ENCODE measurements at regions not wholly inside any gene's neighbourhood (a gene's known extent, or its start where the extent isn't known, plus 50 kb on each side); places are given as distances from the start of the nearest gene placed in this dataset.

DNA sequence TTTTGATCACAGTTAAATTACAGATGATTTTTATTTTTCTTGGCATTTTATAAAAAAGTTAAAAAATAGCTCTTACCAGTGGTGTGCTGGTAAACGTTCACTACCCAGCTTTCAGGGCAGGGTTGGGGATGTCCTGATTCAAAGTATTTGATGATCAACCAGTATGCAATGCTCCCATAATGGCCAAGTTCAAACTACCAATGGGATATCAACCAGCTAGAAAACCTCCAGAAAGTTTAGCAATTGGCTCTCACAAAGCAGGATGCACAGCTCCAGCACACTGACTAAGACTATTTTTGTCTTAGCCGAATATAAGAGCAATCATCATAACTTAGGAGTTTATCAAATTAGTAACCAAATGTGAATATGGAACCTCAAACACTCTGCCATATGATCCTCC, 108.0 kb upstream of the PDE5A start:
- H3K4me3 ChIP-seq (ENCODE audit: low read depth, low read length): no peak overlapping the region
- no peak for DNase-seq (ENCODE audit: low read depth)
- no peak for TF ChIP-seq CTCF (IDR thresholded peaks at IDR 0.05; ENCODE audit: insufficient read depth, low read depth, low read length)

DNA sequence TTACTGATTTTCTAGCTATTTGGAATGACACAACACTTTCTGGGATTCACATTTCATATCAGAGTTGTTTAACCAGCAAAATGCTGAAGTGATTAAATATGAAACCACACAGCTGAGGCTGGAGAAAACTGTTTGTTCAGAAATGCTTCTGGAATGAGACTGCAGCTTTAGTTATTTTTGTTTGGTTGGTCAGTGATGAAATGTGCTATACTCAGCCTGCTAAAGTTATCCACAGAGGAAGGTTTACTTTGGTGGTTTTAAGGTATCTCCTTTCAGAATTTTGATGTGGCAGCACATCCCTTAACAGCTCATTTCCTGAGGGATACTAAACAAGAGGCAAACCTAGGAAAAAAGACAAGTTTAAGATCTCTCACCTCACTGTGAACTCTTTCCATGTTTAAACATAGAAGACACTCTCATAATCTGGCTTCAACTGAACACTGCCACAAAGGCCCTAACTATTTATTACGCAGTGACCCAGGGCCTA, 106.6 kb upstream of the PDE5A start:
- TF ChIP-seq CTCF (IDR thresholded peaks at IDR 0.05; ENCODE audit: insufficient read depth, low read depth, low read length): no peak
- no peak overlapping the region for H3K4me3 ChIP-seq (ENCODE audit: low read depth, low read length)
- peak; percentile 99 for DNase-seq (ENCODE audit: low read depth)

DNA sequence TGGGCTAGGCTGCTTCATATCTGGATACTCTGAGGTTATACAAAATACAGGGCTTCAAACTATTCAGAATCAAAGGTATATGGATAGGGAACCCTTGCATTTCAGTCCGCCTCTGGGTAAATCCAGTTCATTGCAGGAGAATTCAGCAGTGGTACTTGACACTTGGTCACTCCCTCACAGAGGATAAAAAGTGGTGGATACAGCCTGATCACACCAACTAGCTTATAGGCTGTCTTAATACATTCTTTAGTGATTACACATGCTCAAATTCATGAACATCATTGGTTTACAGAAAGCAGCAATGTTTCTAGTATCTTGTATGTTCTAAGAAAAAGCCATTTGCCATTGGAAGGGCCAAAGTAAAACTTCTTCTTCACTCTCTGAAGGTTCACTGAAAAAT, 104.8 kb upstream of the PDE5A start:
- no peak for TF ChIP-seq CTCF (IDR thresholded peaks at IDR 0.05; ENCODE audit: insufficient read depth, low read depth, low read length)
- DNase-seq (ENCODE audit: low read depth): no peak

DNA sequence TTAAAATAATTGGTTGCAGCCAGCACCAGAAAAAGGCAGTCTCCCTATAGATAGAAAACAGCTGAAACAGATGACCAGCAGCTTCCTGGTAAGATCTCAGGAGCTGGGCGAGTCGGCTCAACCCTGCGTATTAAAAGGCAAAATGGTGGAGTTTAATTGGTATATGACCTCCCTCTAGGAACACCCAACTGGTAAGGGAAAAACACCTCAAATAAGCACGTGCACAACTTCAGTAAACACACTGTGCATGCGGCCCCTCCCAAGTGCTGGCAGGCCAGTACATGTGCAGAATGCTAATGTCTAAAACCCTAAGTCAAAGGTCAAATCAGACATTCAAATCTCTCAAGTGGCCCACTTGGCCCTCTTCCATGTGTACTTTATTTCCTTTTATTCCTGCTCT, 103.2 kb upstream of the PDE5A start:
- TF ChIP-seq CTCF (IDR thresholded peaks at IDR 0.05; ENCODE audit: insufficient read depth, low read depth, low read length): no peak
- H3K4me3 ChIP-seq (ENCODE audit: low read depth, low read length): no peak overlapping the region

More for the DNA sequence above, 104.8 kb upstream of the PDE5A start:
- H3K4me3 ChIP-seq (ENCODE audit: low read depth, low read length): no peak overlapping the region

DNA sequence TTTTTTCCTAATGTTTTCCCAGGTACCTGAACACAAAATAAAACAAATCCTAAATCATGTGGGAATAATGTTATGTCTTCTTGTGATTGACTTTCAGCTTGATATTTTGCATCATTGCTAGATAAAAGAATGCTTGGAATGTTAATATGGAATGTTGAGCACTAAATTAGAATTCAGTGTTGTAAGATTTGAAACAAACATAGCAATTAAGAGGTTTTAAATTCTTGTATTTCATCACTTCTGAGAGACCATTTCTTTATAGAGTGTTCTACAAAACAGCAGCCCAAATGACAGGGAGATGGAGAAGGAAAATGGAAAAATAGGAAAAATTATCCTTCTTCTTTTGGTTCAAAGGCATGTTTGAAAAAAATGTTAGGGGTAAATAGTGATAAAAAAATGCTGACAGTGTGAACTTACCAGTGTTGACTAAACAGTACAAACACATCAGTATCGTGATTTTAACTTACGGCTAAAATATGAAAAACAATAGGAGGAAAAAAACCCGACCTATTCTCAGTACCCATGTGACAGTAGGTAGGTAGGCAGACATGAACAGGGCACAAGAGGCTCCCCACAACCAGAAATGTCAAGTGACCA, 102.6 kb upstream of the PDE5A start:
- H3K4me3 ChIP-seq (ENCODE audit: low read depth, low read length): no peak overlapping the region
- no peak for DNase-seq (ENCODE audit: low read depth)
- TF ChIP-seq CTCF (IDR thresholded peaks at IDR 0.05; ENCODE audit: insufficient read depth, low read depth, low read length): no peak

More for the DNA sequence above, 103.2 kb upstream of the PDE5A start:
- DNase-seq (ENCODE audit: low read depth): no peak

- peak; percentile 74 for DNase-seq (ENCODE audit: low read depth)
- no peak for TF ChIP-seq CTCF (IDR thresholded peaks at IDR 0.05; ENCODE audit: insufficient read depth, low read depth, low read length)
- H3K4me3 ChIP-seq (ENCODE audit: low read depth, low read length): no peak overlapping the region
These were observed 102.0 kb upstream of the PDE5A start for GRCh38 chr4:119730671-119730950.
